Kidney (tissue), 13 donors: ENCODE measurements at regions not wholly inside any gene's neighbourhood (a gene's known extent, or its start where the extent isn't known, plus 50 kb on each side); places are given as distances from the start of the nearest gene placed in this dataset.
"Not testable (repeated sequence)": the region's sequence is repeated elsewhere in the genome, so short reads cannot be mapped to it uniquely, and the experiment has no call there.

Experiments used
- DNase-seq, 5 donors: peaks; one replicate each; pipeline ENCODE4 v3.0.0-alpha.2; 2013 to 2020
- FAIRE-seq: peaks from 2 replicates; lab custom pipeline; 2012; peaks lifted over from hg19 to GRCh38; lab: Jason Lieb, UNC
- H3K27ac ChIP-seq, 2 donors: one replicate each; pipeline ENCODE4 v1.7.0; 2013; ENCODE audit warnings: low read depth in 2 of 2, low read length in 2 of 2, inconsistent platforms in 1 of 2
- H3K27me3 ChIP-seq: one replicate; pipeline ENCODE4 v1.7.1; 2013; ENCODE audit warnings: low read length, inconsistent platforms; ENCODE audit not compliant: control insufficient read depth, insufficient read depth
- H3K36me3 ChIP-seq, 3 donors: one replicate each; pipeline versions ENCODE4 v1.7.0 to v1.7.1; 2013; ENCODE audit warnings: low read length in 3 of 3, control low read depth in 1 of 3, inconsistent platforms in 1 of 3; ENCODE audit not compliant: insufficient read depth in 3 of 3, control insufficient read depth in 2 of 3
- H3K4me1 ChIP-seq, 3 donors: one replicate each; pipeline versions ENCODE4 v1.7.0 to v1.7.1; 2013; ENCODE audit warnings: low read length in 3 of 3, inconsistent platforms in 1 of 3, low read depth in 1 of 3; ENCODE audit not compliant: control insufficient read depth in 2 of 3, insufficient read depth in 2 of 3
- H3K4me3 ChIP-seq, 3 donors: one replicate each; pipeline versions ENCODE4 v1.7.0 to v1.8.1; 2013; ENCODE audit warnings: low read length in 3 of 3, control low read depth in 1 of 3, inconsistent platforms in 1 of 3
- H3K9ac ChIP-seq, 3 donors: one replicate each; pipeline versions ENCODE4 v1.7.0 to v1.7.1; 2013; ENCODE audit warnings: low read length in 3 of 3, control low read depth in 1 of 3, inconsistent platforms in 1 of 3
- H3K9me3 ChIP-seq, 3 donors: one replicate each; pipeline versions ENCODE4 v1.7.0 to v1.7.1; 2013; ENCODE audit warnings: low read length in 3 of 3, control low read depth in 1 of 3, inconsistent platforms in 1 of 3; ENCODE audit not compliant: control insufficient read depth in 2 of 3, insufficient read depth in 1 of 3
- intact Hi-C: fragments of 100-400 bp; cut with DNase I; formaldehyde crosslinking; loops from one replicate; pipeline ENCODE4 v1.11.1; 2022
- TF ChIP-seq, protein P1 (sequence below): IDR thresholded peaks from 3 replicates; pipeline ENCODE4 v1.5.1; 2012; ENCODE audit warnings: mild to moderate bottlenecking, moderate library complexity, borderline replicate concordance; ENCODE audit not compliant: insufficient read depth; ENCODE audit errors: extremely low read depth
- donor health status: control.
- donor health status: control.
- donor health status: control.
- donor health status: control.
- donor health status: control.
- donor health status: DM: yes; HTN: yes; CAD: no.
- donor health status: Normal renal cell carcinoma (clear cell type).

DNA sequence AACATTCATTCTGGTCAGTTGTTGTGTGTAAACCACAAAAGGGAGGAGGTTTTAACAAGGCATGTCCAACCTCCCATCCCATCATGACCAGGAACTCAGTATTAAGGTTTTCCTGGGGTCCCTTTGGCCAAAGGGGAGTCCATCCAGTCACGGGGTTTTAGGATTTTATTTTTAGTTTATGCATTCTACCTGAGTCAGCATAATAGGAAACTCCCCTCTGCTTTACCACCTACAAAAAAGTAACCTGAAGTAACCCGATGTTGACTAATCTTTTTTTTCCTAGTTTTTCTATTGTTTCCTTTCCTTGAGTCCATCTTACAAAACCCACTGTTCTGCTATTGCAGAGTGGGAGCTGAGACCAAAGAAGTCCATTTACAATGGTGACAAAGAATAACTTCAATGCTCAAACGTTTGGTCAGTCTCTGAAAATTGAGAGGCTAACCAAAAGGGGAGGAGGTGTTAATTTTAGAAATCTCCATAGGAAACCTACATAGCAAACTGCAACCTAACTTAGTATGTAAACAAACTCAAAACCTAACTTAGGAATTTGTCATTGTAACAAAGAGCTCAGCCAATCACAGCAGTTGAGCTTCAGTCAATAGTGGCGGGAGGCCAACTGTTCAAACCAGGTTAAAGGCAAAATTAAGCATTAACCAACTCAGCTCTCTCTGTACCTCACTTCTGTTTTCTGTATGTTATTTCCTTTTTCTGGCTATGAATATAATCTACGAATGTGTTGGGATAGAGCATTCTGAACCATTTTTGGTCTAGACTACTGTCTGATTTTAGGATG, 1954.1 kb downstream of the PCDH9 start:
- TF ChIP-seq, protein P1, sequence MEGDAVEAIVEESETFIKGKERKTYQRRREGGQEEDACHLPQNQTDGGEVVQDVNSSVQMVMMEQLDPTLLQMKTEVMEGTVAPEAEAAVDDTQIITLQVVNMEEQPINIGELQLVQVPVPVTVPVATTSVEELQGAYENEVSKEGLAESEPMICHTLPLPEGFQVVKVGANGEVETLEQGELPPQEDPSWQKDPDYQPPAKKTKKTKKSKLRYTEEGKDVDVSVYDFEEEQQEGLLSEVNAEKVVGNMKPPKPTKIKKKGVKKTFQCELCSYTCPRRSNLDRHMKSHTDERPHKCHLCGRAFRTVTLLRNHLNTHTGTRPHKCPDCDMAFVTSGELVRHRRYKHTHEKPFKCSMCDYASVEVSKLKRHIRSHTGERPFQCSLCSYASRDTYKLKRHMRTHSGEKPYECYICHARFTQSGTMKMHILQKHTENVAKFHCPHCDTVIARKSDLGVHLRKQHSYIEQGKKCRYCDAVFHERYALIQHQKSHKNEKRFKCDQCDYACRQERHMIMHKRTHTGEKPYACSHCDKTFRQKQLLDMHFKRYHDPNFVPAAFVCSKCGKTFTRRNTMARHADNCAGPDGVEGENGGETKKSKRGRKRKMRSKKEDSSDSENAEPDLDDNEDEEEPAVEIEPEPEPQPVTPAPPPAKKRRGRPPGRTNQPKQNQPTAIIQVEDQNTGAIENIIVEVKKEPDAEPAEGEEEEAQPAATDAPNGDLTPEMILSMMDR, result no peak
- H3K4me1 ChIP-seq, result no peaks in the 10 kb centered on the region
- intact Hi-C loops, result no loop called here
- H3K27ac ChIP-seq, result no peak overlapping the region
- FAIRE-seq (no peak), DNase-seq (no peak)
- no peak overlapping the region for H3K4me3 ChIP-seq
- no peaks in the 10 kb centered on the region for H3K27me3 ChIP-seq
- H3K9me3 ChIP-seq, result peaks cover 0 to 10% (median 2%) of the 10 kb centered on the region in 3 donors
- H3K36me3 ChIP-seq, result no peaks in the 10 kb centered on the region
- no peak overlapping the region for H3K9ac ChIP-seq

DNA sequence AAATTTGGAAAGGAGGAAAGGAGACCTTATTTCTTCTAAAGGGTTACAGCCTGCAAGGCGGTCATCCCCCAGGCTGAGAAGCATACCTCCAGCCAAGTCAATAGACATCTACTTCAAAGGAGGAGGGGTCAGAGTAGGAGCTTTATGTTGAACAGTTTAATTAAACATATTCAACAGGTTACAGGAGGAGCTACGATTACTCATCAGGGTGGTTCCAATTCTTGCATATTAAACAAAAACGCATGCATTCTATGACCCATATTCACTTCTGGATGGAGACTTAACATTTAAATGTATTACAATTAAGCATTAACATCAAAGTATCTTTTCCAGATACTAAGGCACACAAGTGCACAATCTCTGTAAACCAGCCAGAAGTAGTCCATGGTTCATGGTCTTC, 1955.0 kb downstream of the PCDH9 start:
- H3K27me3 ChIP-seq, result no peaks in the 10 kb centered on the region
- intact Hi-C loops, result no loop called here
- no peak overlapping the region for H3K9ac ChIP-seq
- H3K36me3 ChIP-seq, result no peaks in the 10 kb centered on the region
- FAIRE-seq, result no peak
- H3K4me3 ChIP-seq, result no peak overlapping the region
- TF ChIP-seq, protein P1, result no peak
- H3K9me3 ChIP-seq, result peaks cover 0 to 10% (median 2%) of the 10 kb centered on the region in 3 donors
- no peaks in the 10 kb centered on the region for H3K4me1 ChIP-seq
- no peak for DNase-seq
- H3K27ac ChIP-seq, result no peak overlapping the region

DNA sequence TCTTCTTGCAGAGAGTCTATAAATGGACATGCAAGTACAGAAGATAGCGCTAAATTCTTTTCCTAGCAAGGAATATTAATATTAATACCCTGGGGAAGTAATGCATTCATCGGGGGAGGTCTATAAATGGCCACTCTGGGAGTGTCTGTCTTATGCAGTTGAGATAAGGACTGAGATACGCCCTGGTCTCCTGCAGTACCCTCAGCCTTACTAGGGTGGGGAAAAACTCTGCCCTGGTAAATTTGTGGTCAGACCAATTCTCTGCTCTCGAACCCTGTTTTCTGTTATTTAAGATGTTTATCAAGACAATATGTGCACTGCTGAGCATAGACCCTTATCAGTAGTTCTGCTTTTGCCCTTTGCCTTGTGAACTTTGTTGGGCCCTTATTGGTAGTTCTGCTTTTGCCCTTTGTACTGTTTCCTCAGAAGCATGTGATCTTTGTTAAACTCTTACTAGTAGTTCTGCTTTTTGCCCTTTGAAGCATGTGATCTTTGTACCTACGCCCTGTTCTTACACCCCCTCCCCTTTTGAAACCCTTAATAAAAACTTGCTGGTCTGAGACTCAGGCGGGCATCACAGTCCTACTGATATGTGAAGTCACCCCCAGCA, 1956.2 kb downstream of the PCDH9 start:
- H3K9me3 ChIP-seq, result peaks cover 0 to 10% (median 2%) of the 10 kb centered on the region in 3 donors
- intact Hi-C loops, H3K36me3 ChIP-seq, H3K4me3 ChIP-seq, FAIRE-seq, H3K27me3 ChIP-seq, H3K9ac ChIP-seq, DNase-seq, H3K4me1 ChIP-seq, H3K27ac ChIP-seq: not testable (repeated sequence)

DNA sequence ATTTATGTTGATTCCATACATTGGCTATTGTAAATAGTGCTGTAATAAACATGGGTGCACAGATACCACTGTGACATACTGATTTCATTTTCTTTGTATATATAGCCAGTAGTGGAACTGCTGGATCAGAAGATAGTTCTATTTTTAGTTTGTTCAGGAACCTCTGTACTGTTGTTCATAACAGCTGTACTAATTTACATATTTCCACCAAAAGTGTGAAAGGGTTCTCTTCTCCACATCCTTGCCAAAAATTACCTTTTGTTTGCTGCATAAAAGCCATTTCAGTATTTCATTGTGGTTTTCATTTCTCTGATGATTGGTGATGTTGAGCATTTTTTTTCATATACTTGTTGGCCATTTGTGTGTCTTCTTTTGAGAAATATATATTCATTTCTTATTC, 1962.1 kb downstream of the PCDH9 start:
- H3K27me3 ChIP-seq, result no peaks in the 10 kb centered on the region
- no peaks in the 10 kb centered on the region for H3K4me1 ChIP-seq
- FAIRE-seq (no peak), DNase-seq (no peak)
- intact Hi-C loops, result no loop called here
- H3K9me3 ChIP-seq, result no peaks in the 10 kb centered on the region
- TF ChIP-seq, protein P1, result no peak
- no peak overlapping the region for H3K9ac ChIP-seq
- no peak overlapping the region for H3K4me3 ChIP-seq
- H3K27ac ChIP-seq, result no peak overlapping the region
- no peaks in the 10 kb centered on the region for H3K36me3 ChIP-seq
